Neuron (in vitro differentiated cells): ENCODE measurements at regions not wholly inside any gene's neighbourhood (a gene's known extent, or its start where the extent isn't known, plus 50 kb on each side); places are given as distances from the start of the nearest gene placed in this dataset.

ENCODE experiments used
- H2AFZ ChIP-seq: one replicate; pipeline ENCODE4 v1.6.1; 2013; ENCODE audit warnings: low read depth, mild to moderate bottlenecking, inconsistent platforms, low read length, moderate library complexity
- H3K27me3 ChIP-seq: one replicate; pipeline ENCODE4 v1.6.1; 2013; ENCODE audit warnings: low read length; ENCODE audit not compliant: insufficient read depth
- H3K36me3 ChIP-seq: one replicate; pipeline ENCODE4 v1.6.1; 2013; ENCODE audit warnings: low read length; ENCODE audit not compliant: insufficient read depth
- H3K4me1 ChIP-seq: one replicate; pipeline ENCODE4 v1.6.1; 2013; ENCODE audit warnings: low read length; ENCODE audit not compliant: insufficient read depth
- H3K4me3 ChIP-seq: 2 replicates; pipeline ENCODE4 v1.5.1; 2013; ENCODE audit warnings: mild to moderate bottlenecking, low read length, moderate library complexity
- H3K9me3 ChIP-seq: one replicate; pipeline ENCODE4 v1.6.1; 2013; ENCODE audit warnings: low read length

DNA sequence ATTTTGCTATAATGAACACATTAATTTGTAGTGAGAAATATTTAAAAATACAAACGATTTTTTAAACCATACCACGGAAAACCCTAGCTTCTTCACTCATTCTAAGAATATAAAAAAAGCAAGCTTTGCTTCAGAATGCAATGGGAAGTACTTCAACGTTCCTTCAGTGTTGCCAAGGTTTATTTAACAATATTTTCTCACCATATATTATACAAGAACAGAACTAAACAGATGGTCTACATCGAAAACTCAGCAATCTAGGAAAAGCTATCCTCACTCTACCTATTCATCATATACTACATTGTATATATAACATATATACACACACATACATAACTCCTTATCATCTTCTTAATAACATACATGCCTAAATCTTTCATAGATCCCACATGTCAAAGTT, 1047.4 kb downstream of the IGSF11 start:
- H2AFZ ChIP-seq, result no peak overlapping the region
- H3K4me3 ChIP-seq, result no peak overlapping the region
- H3K27me3 ChIP-seq, result no peaks in the 10 kb centered on the region
- H3K9me3 ChIP-seq, result no peaks in the 10 kb centered on the region
- H3K4me1 ChIP-seq, result no peaks in the 10 kb centered on the region
- no peaks in the 10 kb centered on the region for H3K36me3 ChIP-seq

DNA sequence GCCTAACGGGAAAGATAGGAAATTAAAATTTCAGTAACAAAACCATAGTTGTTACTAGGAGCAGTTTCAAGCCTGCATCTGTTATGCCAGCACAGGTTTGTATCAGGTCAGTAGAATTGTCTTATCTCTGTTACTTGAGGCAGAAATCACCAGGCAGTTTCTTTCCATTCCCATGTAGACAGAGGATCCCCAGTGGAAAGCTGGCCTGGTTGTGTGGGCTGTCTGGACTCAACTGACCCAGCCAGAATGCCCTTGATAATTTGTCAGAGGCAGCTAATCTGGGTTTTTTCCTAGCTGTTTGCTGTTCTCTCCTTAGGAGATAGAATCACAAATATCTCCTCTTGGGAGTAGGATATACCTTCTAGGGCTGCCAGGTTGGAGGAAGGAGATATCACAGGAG, 1044.7 kb downstream of the IGSF11 start:
- no peaks in the 10 kb centered on the region for H3K9me3 ChIP-seq
- no peak overlapping the region for H2AFZ ChIP-seq
- H3K4me3 ChIP-seq, result no peak overlapping the region
- H3K27me3 ChIP-seq, result no peaks in the 10 kb centered on the region
- no peaks in the 10 kb centered on the region for H3K36me3 ChIP-seq
- no peaks in the 10 kb centered on the region for H3K4me1 ChIP-seq

DNA sequence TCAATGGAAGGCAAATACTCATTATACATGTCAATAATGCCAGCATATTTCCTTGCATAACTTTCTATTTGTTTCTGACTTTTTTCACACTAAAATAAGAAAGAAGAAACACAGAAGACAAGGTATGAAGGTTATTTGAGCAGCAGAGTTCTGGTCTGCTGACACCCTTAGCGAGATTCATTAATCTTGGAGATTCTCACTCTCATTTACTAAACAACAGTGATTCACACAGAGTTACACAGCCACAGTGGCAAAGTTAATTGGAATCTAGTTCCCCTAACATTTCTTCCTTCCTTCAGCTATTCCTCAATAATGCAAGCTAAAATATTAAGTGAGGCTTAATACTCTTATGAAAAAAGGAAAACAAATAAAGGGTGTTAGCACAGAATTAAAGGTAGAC, 1044.0 kb downstream of the IGSF11 start:
- Histone ChIP-seq H3K9me3 (no peaks in the 10 kb centered on the region), H3K27me3 (no peaks in the 10 kb centered on the region), H3K4me1 (no peaks in the 10 kb centered on the region), H3K36me3 (no peaks in the 10 kb centered on the region), H2AFZ (no peak overlapping the region), H3K4me3 (no peak overlapping the region)

DNA sequence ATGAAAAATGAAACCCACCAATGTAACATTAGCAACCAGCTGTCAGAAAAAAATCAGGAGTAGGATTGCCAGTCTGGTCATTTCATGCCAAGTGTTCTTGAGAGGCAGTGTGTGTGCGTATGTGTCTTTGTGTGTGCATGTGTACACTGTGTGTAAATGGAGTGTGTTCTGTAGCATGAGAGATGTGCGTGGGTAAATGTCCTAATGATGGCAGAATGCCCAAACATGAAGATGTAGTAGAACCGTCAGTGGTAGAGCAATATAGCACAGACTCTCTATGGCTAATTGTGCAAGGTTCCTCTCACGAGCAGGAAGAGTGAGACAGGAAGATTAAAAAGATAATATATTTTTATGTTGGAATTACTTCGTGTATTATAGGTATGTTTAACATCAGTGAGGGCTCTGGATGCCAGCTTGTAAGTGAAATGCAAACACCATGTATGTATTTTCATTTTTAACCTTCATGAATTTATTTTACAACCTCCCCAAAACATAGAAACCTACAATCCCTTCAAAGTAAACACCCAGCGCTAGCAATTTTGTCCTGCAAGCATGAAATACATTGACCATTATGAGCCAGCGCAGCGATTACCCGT, 1038.7 kb downstream of the IGSF11 start:
- Histone ChIP-seq H3K9me3 (no peaks in the 10 kb centered on the region), H3K36me3 (no peaks in the 10 kb centered on the region), H3K27me3 (no peaks in the 10 kb centered on the region), H2AFZ (no peak overlapping the region), H3K4me1 (peaks cover 5% of the 10 kb centered on the region), H3K4me3 (peak overlapping the region; percentile 76)

DNA sequence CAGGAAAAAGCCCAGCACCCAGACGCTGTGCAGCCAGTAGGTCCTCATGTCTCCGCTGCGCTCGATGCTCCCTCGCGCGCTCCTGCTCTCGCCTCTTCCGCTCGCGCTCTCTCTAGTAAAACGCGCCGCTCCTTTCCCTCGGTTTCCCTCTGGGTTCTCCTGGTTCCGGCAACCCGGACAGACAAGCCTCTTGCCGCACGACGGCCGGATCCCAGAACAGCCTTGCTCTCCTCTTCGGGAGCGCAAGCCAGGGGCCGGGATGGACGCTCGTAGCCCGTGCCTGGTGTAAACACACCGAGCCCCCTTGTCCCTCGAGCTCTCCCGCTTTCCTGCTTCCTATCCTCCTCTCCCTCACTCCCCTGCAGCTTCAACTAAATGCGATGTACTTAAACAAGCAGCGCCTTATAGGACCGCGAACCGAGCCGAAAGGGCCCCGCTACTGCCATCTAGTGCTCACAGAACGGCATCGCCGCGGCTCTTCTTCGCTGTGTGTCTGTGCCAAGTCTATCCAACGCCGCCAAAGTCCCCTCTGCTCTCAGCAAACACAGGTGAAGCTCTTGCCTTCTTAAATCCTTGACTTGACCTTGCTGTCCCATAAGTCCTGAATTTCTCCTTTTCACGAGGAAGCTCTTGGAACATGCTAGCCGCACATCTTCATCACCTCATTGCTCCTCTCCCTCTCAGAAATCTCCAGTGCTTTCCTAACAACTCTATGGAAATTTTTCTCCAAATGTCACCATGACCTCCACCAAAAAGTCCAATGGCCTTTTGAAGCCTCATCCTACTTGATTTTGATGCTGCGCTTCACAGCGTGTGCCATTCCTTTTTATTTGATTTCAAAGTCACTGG, 1037.2 kb downstream of the IGSF11 start:
- peak overlapping the region; percentile 90 for H2AFZ ChIP-seq
- H3K4me3 ChIP-seq, result peak overlapping the region; percentile 76
- no peaks in the 10 kb centered on the region for H3K27me3 ChIP-seq
- H3K36me3 ChIP-seq, result no peaks in the 10 kb centered on the region
- peaks cover 14% of the 10 kb centered on the region for H3K4me1 ChIP-seq
- no peaks in the 10 kb centered on the region for H3K9me3 ChIP-seq

DNA sequence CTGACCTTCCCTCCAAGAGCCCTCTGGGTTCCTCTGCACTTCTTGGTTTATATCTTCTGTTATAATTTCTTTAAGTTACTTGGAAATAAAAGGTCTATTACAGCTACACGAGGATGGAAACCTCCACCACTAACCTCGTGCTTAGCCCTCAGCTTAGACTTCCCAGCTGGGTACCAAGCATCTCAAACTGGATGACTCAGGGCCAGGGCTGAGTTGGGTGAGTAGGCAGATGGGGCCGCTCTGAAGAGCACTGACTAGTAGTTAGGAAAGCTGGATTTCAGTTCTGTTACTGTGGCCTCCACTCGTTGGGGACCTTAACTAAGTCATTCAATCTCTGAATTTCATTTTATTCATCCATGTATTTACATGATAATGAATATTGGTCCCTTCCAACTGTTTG, 1036.6 kb downstream of the IGSF11 start:
- Histone ChIP-seq H3K36me3 (no peaks in the 10 kb centered on the region), H2AFZ (no peak overlapping the region), H3K9me3 (no peaks in the 10 kb centered on the region), H3K4me1 (peaks cover 14% of the 10 kb centered on the region), H3K27me3 (no peaks in the 10 kb centered on the region), H3K4me3 (no peak overlapping the region)

DNA sequence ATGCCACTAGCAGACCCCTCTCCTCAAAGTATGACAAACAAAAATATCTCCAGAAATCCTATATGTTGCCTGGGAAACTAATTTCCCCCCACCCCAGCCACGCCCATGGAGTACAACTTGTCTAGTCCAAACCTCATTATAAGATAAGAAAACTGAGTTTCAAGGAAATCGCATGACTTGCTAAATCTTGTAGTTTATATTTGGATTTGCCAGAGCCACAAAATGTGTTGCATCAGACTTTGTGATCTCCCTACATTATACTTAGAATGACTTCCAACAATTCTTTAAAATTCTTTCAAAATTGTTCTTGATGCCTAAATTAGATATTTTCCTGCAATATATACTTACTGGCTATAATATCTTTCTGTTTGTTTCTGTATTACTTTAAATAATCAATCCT, 1034.4 kb downstream of the IGSF11 start:
- Histone ChIP-seq H2AFZ (no peak overlapping the region), H3K4me3 (no peak overlapping the region), H3K4me1 (peaks cover 14% of the 10 kb centered on the region), H3K36me3 (no peaks in the 10 kb centered on the region), H3K9me3 (no peaks in the 10 kb centered on the region), H3K27me3 (no peaks in the 10 kb centered on the region)

DNA sequence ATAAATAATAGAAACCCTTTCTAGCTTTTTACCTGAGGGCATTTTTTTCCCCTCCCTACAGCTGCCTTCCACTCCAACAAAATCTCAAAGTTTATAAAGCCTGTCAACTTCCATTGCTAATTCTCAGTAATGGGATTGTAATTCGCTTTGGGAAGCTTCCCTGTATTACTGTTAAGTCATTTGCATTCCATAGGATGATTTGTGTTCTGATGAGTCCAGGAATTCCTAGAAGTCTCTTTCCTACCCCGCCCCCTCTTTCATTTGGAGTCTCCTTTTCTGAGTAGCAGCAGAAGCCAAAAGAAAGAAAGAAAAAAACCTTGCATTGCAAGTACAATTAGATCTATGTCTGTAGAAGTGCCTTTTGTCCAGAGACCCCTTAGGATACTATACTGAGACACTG, 1033.3 kb downstream of the IGSF11 start:
- no peak overlapping the region for H2AFZ ChIP-seq

DNA sequence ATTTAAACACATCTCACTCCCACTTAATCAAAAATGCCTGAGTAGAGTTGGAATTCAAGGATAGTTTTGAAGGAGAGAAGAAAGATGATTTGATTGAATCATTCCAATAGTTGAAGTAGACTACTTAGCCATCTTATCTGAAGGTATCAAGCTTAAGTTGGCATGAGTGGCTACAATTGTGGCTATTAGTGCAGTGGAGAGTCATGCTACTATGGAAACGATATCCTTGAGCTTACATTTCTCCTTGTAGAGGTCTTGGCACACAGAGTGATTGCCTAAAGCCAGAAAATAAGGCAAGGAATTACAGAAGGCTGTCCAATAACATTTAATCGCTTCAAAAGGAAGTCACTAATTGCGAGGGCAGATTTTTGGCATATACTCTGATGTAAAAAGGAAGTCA, 1022.7 kb downstream of the IGSF11 start:
- Histone ChIP-seq H3K27me3 (no peaks in the 10 kb centered on the region), H3K4me1 (no peaks in the 10 kb centered on the region), H2AFZ (no peak overlapping the region), H3K9me3 (no peaks in the 10 kb centered on the region), H3K4me3 (no peak overlapping the region), H3K36me3 (no peaks in the 10 kb centered on the region)

More for the DNA sequence above, 1033.3 kb downstream of the IGSF11 start:
- Histone ChIP-seq H3K9me3 (no peaks in the 10 kb centered on the region), H3K27me3 (no peaks in the 10 kb centered on the region), H3K36me3 (no peaks in the 10 kb centered on the region), H3K4me1 (peaks cover 9% of the 10 kb centered on the region), H3K4me3 (no peak overlapping the region)

DNA sequence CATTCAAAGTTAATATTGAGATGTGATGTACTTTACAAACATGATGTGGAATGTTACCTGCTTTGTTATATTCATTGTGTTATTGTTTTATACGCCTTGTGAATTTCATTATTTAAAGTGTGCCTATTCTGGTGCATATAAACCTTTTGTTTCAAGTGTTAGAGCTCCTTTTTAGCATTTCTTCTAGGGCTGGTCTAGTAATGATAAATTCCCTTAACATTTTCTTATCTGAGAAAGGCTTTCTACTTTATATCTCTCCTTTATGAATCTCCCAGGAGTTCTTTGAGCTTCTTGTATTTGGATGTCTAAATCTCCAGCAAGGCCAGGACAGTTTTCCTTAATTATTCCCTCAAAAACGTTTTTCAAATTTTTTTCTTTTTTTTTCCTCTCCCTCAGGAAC, 1005.6 kb downstream of the IGSF11 start:
- Histone ChIP-seq H3K27me3 (no peaks in the 10 kb centered on the region), H3K36me3 (no peaks in the 10 kb centered on the region), H3K4me3 (no peak overlapping the region), H3K9me3 (no peaks in the 10 kb centered on the region), H2AFZ (no peak overlapping the region), H3K4me1 (no peaks in the 10 kb centered on the region)

DNA sequence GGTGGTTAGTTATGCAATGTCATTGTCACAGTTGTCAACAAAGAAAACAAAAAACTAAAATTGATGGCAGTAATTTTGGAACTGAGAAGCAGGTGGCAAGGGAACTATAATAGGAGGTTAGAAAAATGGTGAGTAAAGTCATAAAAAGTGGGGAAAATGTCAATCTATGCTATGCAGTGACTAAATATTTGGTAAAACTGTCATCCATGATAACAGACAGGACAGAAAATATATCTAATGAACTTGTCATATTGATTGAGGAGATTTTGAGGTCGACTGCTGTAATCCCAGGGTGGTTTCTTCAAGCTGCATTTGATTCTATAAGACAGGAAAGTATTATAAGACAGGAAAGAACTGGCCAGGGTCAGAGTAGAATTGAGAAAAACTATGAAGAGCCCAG, 998.4 kb downstream of the IGSF11 start:
- no peak overlapping the region for H3K4me3 ChIP-seq
- H3K9me3 ChIP-seq, result peaks cover 2% of the 10 kb centered on the region
- H3K4me1 ChIP-seq, result no peaks in the 10 kb centered on the region
- no peaks in the 10 kb centered on the region for H3K27me3 ChIP-seq
- no peaks in the 10 kb centered on the region for H3K36me3 ChIP-seq
- no peak overlapping the region for H2AFZ ChIP-seq

DNA sequence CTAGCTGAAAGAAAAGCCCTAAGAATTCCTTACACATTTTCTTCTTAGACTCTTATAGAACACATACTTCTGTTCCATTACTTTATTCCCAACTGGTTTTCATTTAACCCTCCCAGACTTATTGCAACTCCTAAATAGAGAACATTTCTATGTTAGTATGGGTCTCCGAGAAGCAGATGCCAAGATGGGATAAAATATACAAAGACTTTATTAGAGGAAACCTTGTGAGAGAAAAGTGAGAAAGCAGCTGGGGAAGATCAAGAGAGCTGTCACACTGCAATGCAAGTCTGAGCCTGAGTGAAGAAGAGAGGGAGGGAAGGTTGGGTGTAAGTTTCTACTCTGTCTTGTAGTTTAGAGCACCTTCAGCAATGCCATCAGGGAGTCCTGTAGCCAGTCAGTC, 979.3 kb downstream of the IGSF11 start:
- Histone ChIP-seq H3K27me3 (no peaks in the 10 kb centered on the region), H3K36me3 (no peaks in the 10 kb centered on the region), H3K9me3 (no peaks in the 10 kb centered on the region), H3K4me1 (no peaks in the 10 kb centered on the region), H3K4me3 (no peak overlapping the region), H2AFZ (no peak overlapping the region)

DNA sequence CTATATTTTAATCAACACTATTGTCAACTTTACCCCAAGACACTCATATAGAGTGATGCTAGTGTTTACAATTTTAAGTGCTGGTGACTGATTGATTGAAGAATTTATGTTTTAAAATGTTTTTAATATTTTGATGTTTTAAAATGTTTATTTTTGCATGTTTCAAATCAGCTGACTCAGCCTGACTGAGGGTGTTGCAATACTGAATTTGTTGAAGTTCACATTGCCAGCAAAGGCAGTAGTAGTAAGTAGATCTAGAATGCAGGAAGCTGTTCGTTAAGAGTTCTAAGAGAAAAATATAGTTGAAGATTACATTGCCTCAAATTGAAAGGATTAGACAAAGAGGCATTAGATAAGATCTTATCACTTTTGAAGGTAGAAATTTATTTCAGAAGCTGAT, 977.6 kb downstream of the IGSF11 start:
- H3K36me3 ChIP-seq, result no peaks in the 10 kb centered on the region
- no peak overlapping the region for H3K4me3 ChIP-seq
- no peak overlapping the region for H2AFZ ChIP-seq
- H3K4me1 ChIP-seq, result no peaks in the 10 kb centered on the region
- H3K27me3 ChIP-seq, result no peaks in the 10 kb centered on the region
- H3K9me3 ChIP-seq, result no peaks in the 10 kb centered on the region

DNA sequence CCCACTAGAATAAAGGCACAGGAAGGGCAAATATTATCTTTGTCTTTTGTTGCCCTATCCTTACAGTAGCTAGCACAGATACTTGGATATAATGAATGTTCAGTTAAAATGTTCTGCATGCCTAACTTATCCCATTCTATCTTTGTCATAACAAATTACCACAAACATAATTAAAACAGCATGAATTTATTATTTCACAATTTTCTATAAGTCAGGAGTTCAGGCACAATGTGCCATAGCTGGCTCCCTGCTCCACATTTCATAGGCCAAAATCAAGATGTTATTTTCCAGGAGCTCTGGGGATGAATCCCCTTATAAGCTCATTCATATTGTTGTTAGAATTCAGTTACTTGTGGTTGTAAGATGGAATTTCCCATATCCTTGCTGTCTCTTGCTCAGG, 975.5 kb downstream of the IGSF11 start:
- H3K4me3 ChIP-seq, result no peak overlapping the region
- no peak overlapping the region for H2AFZ ChIP-seq
- H3K9me3 ChIP-seq, result no peaks in the 10 kb centered on the region
- no peaks in the 10 kb centered on the region for H3K4me1 ChIP-seq
- no peaks in the 10 kb centered on the region for H3K36me3 ChIP-seq
- no peaks in the 10 kb centered on the region for H3K27me3 ChIP-seq
